ENCODE measurements at regions not wholly inside any gene's neighbourhood (a gene's known extent, or its start where the extent isn't known, plus 50 kb on each side); places are given as distances from the start of the nearest gene placed in this dataset.

DNA sequence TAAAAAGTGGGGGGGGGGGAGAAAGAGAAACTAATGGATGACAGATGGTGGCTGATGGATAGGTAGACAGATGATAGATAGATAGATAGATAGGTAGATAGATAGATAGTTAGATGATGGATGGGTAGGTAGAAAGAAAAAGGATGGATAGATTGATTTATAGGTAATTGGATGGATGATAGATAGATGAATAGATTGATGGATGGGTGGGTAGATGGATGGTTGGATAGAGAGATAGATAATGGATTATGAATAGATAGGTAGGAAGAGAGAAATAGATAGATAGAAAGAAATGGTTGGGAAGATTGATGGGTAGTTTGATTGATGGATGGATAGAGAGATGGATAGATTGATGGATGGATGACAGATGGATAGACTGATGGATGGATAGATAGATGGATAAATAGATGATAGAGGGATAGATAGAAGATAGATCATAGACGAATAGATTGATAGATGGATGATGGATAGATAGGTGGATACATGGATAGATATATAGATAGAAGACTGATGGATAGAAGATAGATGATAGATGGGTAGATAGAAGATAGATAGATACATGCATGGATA lies 337.1 kb downstream of the C16orf95 start:
- FAIRE-seq (no peak), DNase-seq (ENCODE audit: insufficient read length, low spot score) (no peak)
- no peak for TF ChIP-seq CTCF (IDR thresholded peaks at IDR 0.05; ENCODE audit: insufficient read depth, missing control alignments)

GRCh38 chr16:86980644-86981043 lies 336.5 kb downstream of the C16orf95 start:
- DNase-seq (ENCODE audit: insufficient read length, low spot score) (no peak), FAIRE-seq (no peak)
- no peak for TF ChIP-seq CTCF (IDR thresholded peaks at IDR 0.05; ENCODE audit: insufficient read depth, missing control alignments)

DNA sequence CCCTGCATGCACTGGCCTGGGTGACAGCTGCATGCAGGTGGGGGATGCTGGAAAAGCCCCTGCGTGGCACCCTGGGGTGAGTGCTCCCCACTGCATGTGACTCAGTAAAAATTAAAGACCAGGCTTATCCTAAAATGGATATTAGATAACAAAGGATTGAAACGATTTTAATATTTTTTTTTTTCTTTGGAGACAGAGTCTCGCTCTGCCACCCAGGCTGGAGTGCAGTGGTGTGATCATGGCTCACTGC lies 334.9 kb downstream of the C16orf95 start:
- no peak for TF ChIP-seq CTCF (IDR thresholded peaks at IDR 0.05; ENCODE audit: insufficient read depth, missing control alignments)
- DNase-seq (ENCODE audit: insufficient read length, low spot score), result no peak
- FAIRE-seq, result no peak

GRCh38 chr16:86982912-86983311 lies 334.3 kb downstream of the C16orf95 start:
- DNase-seq (ENCODE audit: insufficient read length, low spot score) (no peak), FAIRE-seq (no peak)
- no peak for TF ChIP-seq CTCF (IDR thresholded peaks at IDR 0.05; ENCODE audit: insufficient read depth, missing control alignments)

DNA sequence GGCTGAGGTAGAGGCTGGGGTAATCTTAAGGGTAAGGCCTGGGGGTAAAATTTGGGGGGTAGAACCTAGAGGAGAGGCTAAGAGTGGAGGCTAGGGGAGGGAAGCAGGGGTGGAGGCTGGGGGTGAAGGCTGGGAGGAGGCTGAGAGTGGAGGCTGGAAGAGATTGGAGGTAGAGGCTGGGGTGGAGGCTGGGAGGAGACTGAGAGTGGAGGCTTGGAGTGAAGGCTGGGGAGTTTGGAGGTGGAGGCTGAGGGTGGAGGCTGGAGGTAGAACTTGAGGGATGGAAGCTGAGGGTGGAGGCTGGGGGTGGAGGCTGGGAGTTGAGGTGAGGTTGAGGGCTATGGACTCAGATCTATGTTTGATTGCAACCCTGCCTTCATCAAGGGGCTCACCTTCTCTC lies 333.6 kb downstream of the C16orf95 start:
- no peak for TF ChIP-seq CTCF (IDR thresholded peaks at IDR 0.05; ENCODE audit: insufficient read depth, missing control alignments)
- DNase-seq (ENCODE audit: insufficient read length, low spot score) (no peak), FAIRE-seq (no peak)

DNA sequence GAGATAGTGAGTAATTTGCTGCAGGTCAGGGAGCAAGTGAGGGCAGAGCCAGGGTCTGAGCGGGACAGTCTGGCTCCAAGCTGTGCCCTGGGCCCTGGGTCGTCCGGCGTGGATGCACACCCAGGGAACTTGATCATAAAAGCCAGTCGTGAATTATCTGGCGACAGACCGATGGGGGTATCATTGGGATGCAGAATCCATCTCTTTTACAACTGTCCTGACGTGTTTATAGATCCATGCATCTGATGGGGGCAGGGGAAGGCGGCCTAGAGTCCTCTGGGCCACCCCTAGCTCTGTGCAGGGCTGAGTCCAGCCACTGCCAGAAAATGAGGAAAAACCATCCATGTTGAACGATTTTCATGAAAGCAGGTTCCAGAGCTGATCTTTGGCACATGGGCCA lies 332.8 kb downstream of the C16orf95 start:
- TF ChIP-seq CTCF (IDR thresholded peaks at IDR 0.05; ENCODE audit: insufficient read depth, missing control alignments), result no peak
- FAIRE-seq (no peak), DNase-seq (ENCODE audit: insufficient read length, low spot score) (no peak)

- TF ChIP-seq CTCF (IDR thresholded peaks at IDR 0.05; ENCODE audit: insufficient read depth, missing control alignments), result no peak
- DNase-seq (ENCODE audit: insufficient read length, low spot score) (no peak), FAIRE-seq (no peak)
Observed at GRCh38 chr16:86984991-86985647, 332.1 kb downstream of the C16orf95 start.

Data from D721Med (cell line).